GM23338 (cell line): ENCODE measurements at regions not wholly inside any gene's neighbourhood (a gene's known extent, or its start where the extent isn't known, plus 50 kb on each side); places are given as distances from the start of the nearest gene placed in this dataset.
A peak's percentile ranks its signal among the peaks of the same experiment; 100 is the strongest.

Experiments
- ATAC-seq: fragments of 200-7000 bp; cut with Tn5 transposase; 3 replicates; pipeline ENCODE4 v1.9.1; 2020
- DNase-seq: peaks from one replicate; pipeline ENCODE4 v3.0.0-alpha.2; 2015; ENCODE audit warnings: low spot score
- H2AFZ ChIP-seq: fragments of 200-600 bp; sonication (generic); 2 replicates; pipeline ENCODE4 v1.8.0; 2016; ENCODE audit warnings: antibody characterized with exemption, mild to moderate bottlenecking, moderate library complexity
- H3F3A ChIP-seq: fragments of 200-600 bp; sonication (generic); replicated peaks from 2 replicates; pipeline ENCODE4 v1.8.0; 2017; ENCODE audit warnings: antibody characterized with exemption, mixed run types, low read depth
- H3K27ac ChIP-seq: fragments of 200-600 bp; sonication (generic); 2 replicates; pipeline ENCODE4 v1.6.1; 2016; ENCODE audit warnings: low read depth
- H3K27me3 ChIP-seq: fragments of 200-600 bp; sonication (generic); 2 replicates; pipeline ENCODE4 v1.8.0; 2016; ENCODE audit warnings: mild to moderate bottlenecking, mixed run types, moderate library complexity; ENCODE audit not compliant: insufficient read depth
- H3K36me3 ChIP-seq: fragments of 200-600 bp; sonication (generic); 2 replicates; pipeline ENCODE4 v1.8.0; 2016; ENCODE audit warnings: mild to moderate bottlenecking; ENCODE audit not compliant: insufficient read depth
- H3K4me1 ChIP-seq: fragments of 200-600 bp; sonication (generic); 2 replicates; pipeline ENCODE4 v1.8.0; 2016; ENCODE audit warnings: mild to moderate bottlenecking, moderate library complexity; ENCODE audit not compliant: insufficient read depth
- H3K4me2 ChIP-seq: fragments of 200-600 bp; sonication (generic); 2 replicates; pipeline ENCODE4 v1.7.1; 2017; ENCODE audit warnings: mixed run types
- H3K4me3 ChIP-seq: fragments of 200-600 bp; sonication (generic); 2 replicates; pipeline ENCODE4 v1.6.1; 2016; ENCODE audit warnings: mixed run types
- H3K79me2 ChIP-seq: fragments of 200-600 bp; sonication (generic); replicated peaks from 2 replicates; pipeline ENCODE4 v1.8.0; 2017; ENCODE audit warnings: mild to moderate bottlenecking; ENCODE audit not compliant: insufficient read depth
- H3K9me2 ChIP-seq: fragments of 200-600 bp; sonication (generic); 2 replicates; pipeline ENCODE4 v1.8.0; 2017; ENCODE audit not compliant: insufficient read depth
- H4K20me1 ChIP-seq: fragments of 200-600 bp; sonication (generic); replicated peaks from 2 replicates; pipeline ENCODE4 v1.8.0; 2017; ENCODE audit warnings: mild to moderate bottlenecking; ENCODE audit not compliant: insufficient read depth
- H3K27ac Mint-ChIP-seq: 2 replicates; pipeline ENCODE4 v1.8.0; 2020; ENCODE audit warnings: inconsistent platforms, mild to moderate bottlenecking, moderate library complexity, mixed read lengths
- H3K27me3 Mint-ChIP-seq: 3 replicates; pipeline ENCODE4 v1.8.0; 2022; ENCODE audit warnings: low read depth, mild to moderate bottlenecking, moderate library complexity, mixed read lengths, inconsistent platforms; ENCODE audit not compliant: insufficient read depth, poor library complexity
- H3K36me3 Mint-ChIP-seq: 3 replicates; pipeline ENCODE4 v1.8.0; 2021; ENCODE audit warnings: low read depth, mild to moderate bottlenecking, inconsistent platforms, moderate library complexity, mixed read lengths
- H3K4me1 Mint-ChIP-seq: 3 replicates; pipeline ENCODE4 v1.8.0; 2020; ENCODE audit warnings: mild to moderate bottlenecking, inconsistent platforms, mixed read lengths
- H3K4me3 Mint-ChIP-seq: 3 replicates; pipeline ENCODE4 v1.8.0; 2021; ENCODE audit warnings: moderate library complexity, mild to moderate bottlenecking, inconsistent platforms, mixed read lengths
- H3K9me3 Mint-ChIP-seq: 3 replicates; pipeline ENCODE4 v1.8.0; 2020; ENCODE audit warnings: moderate library complexity, mild to moderate bottlenecking, inconsistent platforms, mixed read lengths
- CREB1 ChIP-seq: fragments of 250-450 bp; sonication (Bioruptor Pico); IDR thresholded peaks from 2 replicates; pipeline ENCODE4 v1.5.0; 2020; ENCODE audit warnings: low read depth, mild to moderate bottlenecking, moderate library complexity
- ETS1 ChIP-seq: IDR thresholded peaks from 2 replicates; pipeline ENCODE4 v1.6.1; 2016; ENCODE audit warnings: antibody characterized with exemption
- EZH2phosphoT487 ChIP-seq: fragments of 200-600 bp; sonication (generic); IDR thresholded peaks from one replicate; pipeline ENCODE4 v1.8.1; 2018; ENCODE audit warnings: antibody characterized with exemption; ENCODE audit not compliant: unreplicated experiment
- JUNB ChIP-seq: IDR thresholded peaks from one replicate; pipeline ENCODE4 v1.6.1; 2016; ENCODE audit warnings: antibody characterized with exemption; ENCODE audit not compliant: unreplicated experiment
- NANOG ChIP-seq: IDR thresholded peaks from 2 replicates; pipeline ENCODE4 v1.6.1; 2016; ENCODE audit warnings: antibody characterized with exemption, borderline replicate concordance
- POLR2AphosphoS5 ChIP-seq: IDR thresholded peaks from 2 replicates; pipeline ENCODE4 v1.6.1; 2016; ENCODE audit warnings: antibody characterized with exemption, low read depth
- STAT1 ChIP-seq: IDR thresholded peaks from one replicate; pipeline ENCODE4 v1.6.1; 2016; ENCODE audit warnings: antibody characterized with exemption; ENCODE audit not compliant: unreplicated experiment
- ZNF114 ChIP-seq: fragments of 250-450 bp; sonication (Bioruptor Pico); IDR thresholded peaks from 2 replicates; pipeline ENCODE4 v1.5.0; 2020; ENCODE audit warnings: mild to moderate bottlenecking, moderate library complexity
- ZNF331 ChIP-seq: fragments of 250-450 bp; sonication (Bioruptor Pico); IDR thresholded peaks from 2 replicates; pipeline ENCODE4 v1.5.0; 2020; ENCODE audit warnings: low read depth, mild to moderate bottlenecking, moderate library complexity
- ZNF462 ChIP-seq: fragments of 250-450 bp; sonication (Bioruptor Pico); IDR thresholded peaks from 2 replicates; pipeline ENCODE4 v1.5.0; 2020; ENCODE audit warnings: mild to moderate bottlenecking, moderate library complexity
- TF ChIP-seq, protein P1 (sequence below): IDR thresholded peaks from one replicate; pipeline ENCODE4 v1.6.1; 2018; ENCODE audit warnings: antibody characterized with exemption; ENCODE audit not compliant: unreplicated experiment

- no peaks in the 10 kb centered on the region for H3K27me3 ChIP-seq
- H2AFZ ChIP-seq = no peak overlapping the region
- no peaks in the 10 kb centered on the region for H3K27me3 Mint-ChIP-seq
- H3K9me2 ChIP-seq = no peaks in the 10 kb centered on the region
- H3K4me1 ChIP-seq = no peaks in the 10 kb centered on the region
- no peaks in the 10 kb centered on the region for H3K36me3 ChIP-seq
- H3K79me2 ChIP-seq = no peaks in the 10 kb centered on the region
- no peaks in the 10 kb centered on the region for H3F3A ChIP-seq
- no peak overlapping the region for H3K4me3 Mint-ChIP-seq
- no peaks in the 10 kb centered on the region; the same call in 2 of the 3 replicates for H3K36me3 Mint-ChIP-seq
- H3K27ac Mint-ChIP-seq = no peak overlapping the region
- ATAC-seq (no peak), DNase-seq (no peak)
- TF ChIP-seq CREB1 (CRISPR knock-in tag) = no peak
- TF ChIP-seq ZNF114 (CRISPR knock-in tag) = no peak
- no peak for TF ChIP-seq STAT1
- H4K20me1 ChIP-seq = no peaks in the 10 kb centered on the region
- 0 out of 3 replicates have a peak, but pooled peaks cover 2% of the 10 kb centered on the region for H3K4me1 Mint-ChIP-seq
- H3K9me3 Mint-ChIP-seq = peaks cover 2% of the 10 kb centered on the region; the same call in 1 of the 3 replicates
- H3K4me3 ChIP-seq = no peak overlapping the region
- H3K27ac ChIP-seq = no peak overlapping the region
- H3K4me2 ChIP-seq = no peak overlapping the region
Measured at GRCh38 chr6:102150549-102150948, 757.0 kb downstream of the GRIK2 start.

- H3K27ac ChIP-seq = no peak overlapping the region
- H3F3A ChIP-seq = no peaks in the 10 kb centered on the region
- DNase-seq = no peak
- no peaks in the 10 kb centered on the region for H3K4me1 ChIP-seq
- no peak overlapping the region for H3K4me3 ChIP-seq
- peak overlapping the region; percentile 77 for H3K27ac Mint-ChIP-seq
- H3K36me3 Mint-ChIP-seq = no peaks in the 10 kb centered on the region
- H2AFZ ChIP-seq = no peak overlapping the region
- H3K4me1 Mint-ChIP-seq = 0 out of 3 replicates have a peak, but pooled peaks cover 2% of the 10 kb centered on the region
- no peaks in the 10 kb centered on the region for H4K20me1 ChIP-seq
- H3K36me3 ChIP-seq = no peaks in the 10 kb centered on the region
- no peak overlapping the region for H3K4me2 ChIP-seq
- no peaks in the 10 kb centered on the region for H3K79me2 ChIP-seq
- H3K9me2 ChIP-seq = no peaks in the 10 kb centered on the region
- no peak for ATAC-seq
- no peak overlapping the region for H3K4me3 Mint-ChIP-seq
- H3K9me3 Mint-ChIP-seq = no peaks in the 10 kb centered on the region
- H3K27me3 ChIP-seq = no peaks in the 10 kb centered on the region
- H3K27me3 Mint-ChIP-seq = no peaks in the 10 kb centered on the region
- TF ChIP-seq EZH2phosphoT487 (no peak), JUNB (no peak), ZNF114 (CRISPR knock-in tag) (no peak), ZNF331 (no peak), STAT1 (no peak), NANOG (no peak), POLR2AphosphoS5 (no peak), ETS1 (no peak), ZNF462 (CRISPR knock-in tag) (no peak)
- TF ChIP-seq, protein P1, sequence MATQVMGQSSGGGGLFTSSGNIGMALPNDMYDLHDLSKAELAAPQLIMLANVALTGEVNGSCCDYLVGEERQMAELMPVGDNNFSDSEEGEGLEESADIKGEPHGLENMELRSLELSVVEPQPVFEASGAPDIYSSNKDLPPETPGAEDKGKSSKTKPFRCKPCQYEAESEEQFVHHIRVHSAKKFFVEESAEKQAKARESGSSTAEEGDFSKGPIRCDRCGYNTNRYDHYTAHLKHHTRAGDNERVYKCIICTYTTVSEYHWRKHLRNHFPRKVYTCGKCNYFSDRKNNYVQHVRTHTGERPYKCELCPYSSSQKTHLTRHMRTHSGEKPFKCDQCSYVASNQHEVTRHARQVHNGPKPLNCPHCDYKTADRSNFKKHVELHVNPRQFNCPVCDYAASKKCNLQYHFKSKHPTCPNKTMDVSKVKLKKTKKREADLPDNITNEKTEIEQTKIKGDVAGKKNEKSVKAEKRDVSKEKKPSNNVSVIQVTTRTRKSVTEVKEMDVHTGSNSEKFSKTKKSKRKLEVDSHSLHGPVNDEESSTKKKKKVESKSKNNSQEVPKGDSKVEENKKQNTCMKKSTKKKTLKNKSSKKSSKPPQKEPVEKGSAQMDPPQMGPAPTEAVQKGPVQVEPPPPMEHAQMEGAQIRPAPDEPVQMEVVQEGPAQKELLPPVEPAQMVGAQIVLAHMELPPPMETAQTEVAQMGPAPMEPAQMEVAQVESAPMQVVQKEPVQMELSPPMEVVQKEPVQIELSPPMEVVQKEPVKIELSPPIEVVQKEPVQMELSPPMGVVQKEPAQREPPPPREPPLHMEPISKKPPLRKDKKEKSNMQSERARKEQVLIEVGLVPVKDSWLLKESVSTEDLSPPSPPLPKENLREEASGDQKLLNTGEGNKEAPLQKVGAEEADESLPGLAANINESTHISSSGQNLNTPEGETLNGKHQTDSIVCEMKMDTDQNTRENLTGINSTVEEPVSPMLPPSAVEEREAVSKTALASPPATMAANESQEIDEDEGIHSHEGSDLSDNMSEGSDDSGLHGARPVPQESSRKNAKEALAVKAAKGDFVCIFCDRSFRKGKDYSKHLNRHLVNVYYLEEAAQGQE = no peak
Measured at GRCh38 chr6:102154176-102154575, 760.7 kb downstream of the GRIK2 start.
